CD4-positive, alpha-beta T cell treated with Interleukin-17A for 4 hours (primary cell): ENCODE measurements at regions not wholly inside any gene's neighbourhood (a gene's known extent, or its start where the extent isn't known, plus 50 kb on each side); places are given as distances from the start of the nearest gene placed in this dataset.
"Not testable (repeated sequence)": the region's sequence is repeated elsewhere in the genome, so short reads cannot be mapped to it uniquely, and the experiment has no call there.

Source experiments
- DNase-seq: peaks from one replicate; pipeline ENCODE4 v3.0.0-alpha.2; 2020; ENCODE audit warnings: mixed read lengths

DNA sequence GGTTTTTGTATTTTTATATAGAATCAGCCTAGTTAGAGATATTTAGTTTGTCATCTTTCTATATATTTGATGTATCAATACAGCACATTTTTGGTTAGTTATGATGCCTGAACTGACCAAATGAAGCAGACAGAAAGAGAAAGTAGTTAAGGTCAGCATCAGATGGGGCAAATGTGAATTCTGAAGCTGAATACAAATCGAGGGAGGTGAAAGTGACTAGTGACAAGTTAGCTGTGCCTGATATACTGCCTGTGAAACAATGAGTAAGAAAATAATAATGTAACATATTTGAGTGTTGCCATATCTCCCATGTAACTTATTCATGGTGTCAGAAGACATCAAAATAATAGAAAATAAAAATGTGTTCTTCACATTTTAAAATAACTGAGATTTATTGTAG lies 680.3 kb upstream of the SEMA6D start:
- DNase-seq, result no peak

DNA sequence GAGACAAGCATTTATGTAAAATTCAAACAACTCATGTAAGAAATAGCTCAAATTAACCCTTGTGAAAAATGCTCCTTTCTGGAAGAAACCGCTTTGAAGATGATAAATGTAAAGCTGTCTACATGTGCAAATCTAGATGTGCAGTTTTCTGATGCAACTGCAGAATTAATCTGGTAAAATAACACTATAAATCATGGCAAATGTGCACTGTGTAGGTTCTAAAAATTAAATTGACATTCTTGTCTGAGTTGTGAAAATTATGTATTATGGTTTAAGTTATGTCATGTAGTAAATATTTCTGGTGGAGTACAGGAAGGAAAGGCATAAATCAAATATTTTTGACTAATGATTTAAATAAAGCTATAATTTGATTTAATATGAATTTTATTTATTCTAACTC lies 678.1 kb upstream of the SEMA6D start:
- no peak for DNase-seq

DNA sequence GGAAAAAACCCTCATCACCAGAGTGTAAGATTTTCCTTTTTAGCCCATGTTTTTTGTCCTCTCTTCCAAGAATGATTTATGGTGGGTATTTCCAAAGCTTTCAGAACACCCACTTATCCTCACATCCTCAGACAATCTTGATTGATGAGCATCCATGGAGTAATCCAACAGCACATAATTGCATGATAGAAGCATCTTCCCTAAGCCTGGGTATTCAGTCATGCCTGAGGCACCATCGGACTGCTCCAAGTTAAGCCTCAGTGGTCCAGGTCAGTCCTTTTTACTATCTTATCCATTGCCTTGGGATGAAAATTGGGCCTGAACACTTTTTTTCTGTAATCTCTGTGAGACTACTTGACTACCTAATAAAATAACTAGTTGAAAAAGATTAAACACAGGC lies 676.0 kb upstream of the SEMA6D start:
- no peak for DNase-seq

DNA sequence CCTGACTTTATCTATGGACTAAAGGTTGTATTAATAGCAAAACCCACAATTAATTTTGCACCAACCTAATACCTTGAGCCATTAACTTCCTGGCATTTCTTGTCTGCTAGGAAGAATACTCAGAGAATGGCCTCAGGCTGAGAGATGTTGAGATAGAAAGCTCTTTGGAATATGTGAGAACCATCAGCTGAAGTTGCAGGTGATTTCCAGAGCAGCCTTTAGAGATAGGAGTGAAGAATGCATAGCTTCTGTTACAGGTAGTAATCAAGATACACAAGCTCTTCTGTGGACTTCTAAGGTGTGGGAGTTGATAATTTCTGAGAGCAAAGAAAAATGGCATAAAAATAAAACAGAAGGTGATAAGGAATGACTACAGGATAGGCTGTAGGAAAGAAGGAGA lies 669.3 kb upstream of the SEMA6D start:
- not testable (repeated sequence) for DNase-seq

DNA sequence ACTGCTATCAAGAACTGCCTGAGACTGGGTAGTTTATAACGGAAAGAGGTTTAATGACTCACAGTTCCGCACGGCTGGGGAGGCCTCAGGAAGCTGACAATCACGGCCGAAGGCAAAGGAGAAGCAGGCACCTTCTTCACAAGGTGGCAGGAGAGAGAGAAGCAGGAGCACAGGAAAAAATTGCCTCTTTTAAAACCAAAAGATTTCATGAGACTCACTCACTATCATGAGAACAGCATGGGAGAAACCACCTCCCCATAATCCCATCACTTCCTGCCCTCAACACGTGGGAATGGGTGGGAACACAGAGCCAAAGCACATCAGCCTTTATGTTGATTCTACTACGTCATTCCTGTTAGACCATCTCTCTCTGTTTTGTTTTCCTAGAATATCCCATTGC lies 650.9 kb upstream of the SEMA6D start:
- DNase-seq, result no peak

DNA sequence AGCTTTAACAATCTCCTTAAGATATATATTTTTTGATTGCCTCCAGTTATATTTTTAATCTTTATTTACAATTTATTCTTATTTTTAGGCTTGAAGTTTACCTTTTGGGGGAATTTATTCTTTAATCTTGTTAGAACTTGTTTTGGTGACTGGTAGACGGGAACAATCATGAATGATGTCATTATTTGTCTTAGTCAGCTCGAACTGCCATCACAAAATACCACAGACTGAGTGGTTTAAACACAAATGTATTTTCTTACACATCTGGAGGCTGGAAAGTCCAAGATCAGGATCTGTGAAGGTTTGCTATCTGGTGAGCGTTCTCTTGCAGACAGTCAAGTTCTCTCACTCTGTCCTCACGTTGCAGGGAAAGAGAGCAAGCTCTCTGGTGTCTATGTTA lies 639.5 kb upstream of the SEMA6D start:
- not testable (repeated sequence) for DNase-seq

DNA sequence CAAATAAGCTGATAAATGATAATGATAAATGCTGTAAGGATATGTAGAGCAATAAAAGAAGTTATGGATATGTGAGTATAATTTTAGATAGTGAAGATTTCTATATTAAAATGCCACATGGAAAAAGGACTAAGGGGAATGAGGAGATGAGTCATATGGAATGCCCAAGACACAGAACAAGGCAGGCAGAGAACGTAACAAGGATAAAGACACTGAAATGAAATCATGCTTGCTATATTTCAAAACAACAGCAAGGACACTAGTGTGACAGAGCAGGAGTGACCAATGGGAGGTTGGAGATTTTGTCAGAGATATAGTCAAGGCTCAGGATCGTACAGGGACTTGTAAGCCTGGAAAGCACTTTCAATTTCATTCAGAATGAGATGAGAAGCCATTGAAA lies 621.5 kb upstream of the SEMA6D start:
- no peak for DNase-seq

DNA sequence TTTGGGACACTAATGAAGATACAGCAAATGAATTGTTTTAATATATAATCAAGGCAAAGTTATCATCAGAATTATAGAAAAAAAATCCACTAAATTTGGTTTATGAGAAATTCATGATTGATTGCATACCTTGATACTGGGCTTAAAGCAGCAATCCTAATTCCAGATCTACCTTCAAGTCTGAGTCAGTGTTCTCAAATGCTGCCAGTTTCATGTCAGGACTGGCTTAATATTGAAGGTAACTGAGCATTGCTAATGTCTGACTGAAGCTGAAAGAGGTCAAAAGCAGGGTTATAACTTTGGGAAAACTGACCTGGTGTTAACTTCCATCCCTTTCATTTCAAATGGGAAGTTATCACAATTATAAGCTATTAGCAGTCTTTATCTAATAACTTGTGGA lies 618.8 kb upstream of the SEMA6D start:
- DNase-seq, result not testable (repeated sequence)

DNA sequence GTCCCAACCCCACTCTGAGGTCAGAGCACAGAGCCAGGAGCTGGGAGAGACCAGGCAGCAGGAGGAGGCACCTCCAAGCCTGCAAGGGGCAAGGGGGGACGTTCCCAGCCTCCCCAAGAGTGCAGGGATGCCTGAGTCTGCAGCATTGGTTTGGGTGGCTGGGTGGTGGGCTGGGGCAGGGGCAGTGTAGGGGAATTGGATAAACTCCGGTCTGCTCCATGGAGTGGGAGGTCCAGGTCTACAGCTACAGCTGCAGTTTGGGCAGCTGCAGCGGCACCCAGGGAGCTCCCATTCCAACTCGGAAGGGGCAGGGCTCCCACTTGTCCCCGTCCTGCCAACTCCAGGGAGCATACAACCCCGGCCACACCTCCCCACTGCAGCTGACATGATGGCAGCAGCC lies 617.5 kb upstream of the SEMA6D start:
- not testable (repeated sequence) for DNase-seq

DNA sequence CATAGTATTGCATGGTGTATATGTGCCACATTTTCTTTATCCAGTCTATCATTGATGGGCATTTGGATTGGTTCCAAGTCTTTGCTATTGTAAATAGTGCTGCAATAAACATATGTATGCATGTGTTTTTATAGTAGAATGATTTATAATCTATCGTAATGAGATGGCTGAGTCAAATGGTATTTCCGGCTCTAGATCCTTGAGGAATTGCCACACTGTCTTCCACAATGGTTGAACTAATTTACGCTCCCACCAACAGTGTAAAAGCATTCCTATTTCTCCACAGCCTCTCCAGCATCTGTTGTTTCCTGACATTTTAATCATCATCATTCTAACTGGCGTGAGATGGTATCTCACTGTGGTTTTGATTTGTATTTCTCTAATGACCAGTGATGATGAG lies 608.5 kb upstream of the SEMA6D start:
- DNase-seq, result not testable (repeated sequence)

DNA sequence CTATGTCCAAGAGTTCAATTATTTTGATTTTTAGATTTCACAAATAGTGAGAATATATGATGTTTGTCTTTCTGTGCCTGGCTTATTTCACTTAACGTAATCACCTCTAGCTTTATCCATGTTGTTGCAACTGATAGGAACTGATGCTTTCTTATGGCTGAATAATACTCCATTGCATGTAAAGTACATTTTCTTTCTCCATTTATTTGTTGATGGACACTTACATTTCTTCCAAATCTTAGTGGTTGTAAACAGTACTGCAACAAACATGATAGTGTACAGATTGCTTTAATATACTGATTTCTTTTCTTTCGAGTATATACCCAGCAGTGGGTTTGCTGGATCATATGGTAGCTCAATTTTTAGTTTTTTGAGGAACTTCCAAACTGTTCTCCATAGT lies 600.6 kb upstream of the SEMA6D start:
- no peak for DNase-seq

DNA sequence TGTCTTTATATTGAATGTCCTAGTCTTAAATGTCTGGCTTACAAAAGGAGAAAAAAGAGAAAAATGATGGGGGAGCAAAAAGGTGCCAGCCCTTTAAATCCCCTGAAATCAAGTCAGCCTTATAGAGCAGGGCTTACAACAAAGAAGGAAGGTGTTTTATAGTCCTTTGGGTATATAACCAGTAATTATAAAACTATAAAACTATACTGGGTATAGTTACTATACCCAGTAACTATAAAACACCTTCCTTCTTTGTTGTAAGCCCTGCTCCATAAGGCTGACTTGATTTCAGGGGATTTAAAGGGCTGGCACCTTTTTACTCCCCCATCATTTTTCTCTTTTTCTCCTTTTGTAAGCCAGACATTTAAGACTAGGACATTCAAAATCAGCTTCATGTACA lies 598.0 kb upstream of the SEMA6D start:
- DNase-seq, result no peak

DNA sequence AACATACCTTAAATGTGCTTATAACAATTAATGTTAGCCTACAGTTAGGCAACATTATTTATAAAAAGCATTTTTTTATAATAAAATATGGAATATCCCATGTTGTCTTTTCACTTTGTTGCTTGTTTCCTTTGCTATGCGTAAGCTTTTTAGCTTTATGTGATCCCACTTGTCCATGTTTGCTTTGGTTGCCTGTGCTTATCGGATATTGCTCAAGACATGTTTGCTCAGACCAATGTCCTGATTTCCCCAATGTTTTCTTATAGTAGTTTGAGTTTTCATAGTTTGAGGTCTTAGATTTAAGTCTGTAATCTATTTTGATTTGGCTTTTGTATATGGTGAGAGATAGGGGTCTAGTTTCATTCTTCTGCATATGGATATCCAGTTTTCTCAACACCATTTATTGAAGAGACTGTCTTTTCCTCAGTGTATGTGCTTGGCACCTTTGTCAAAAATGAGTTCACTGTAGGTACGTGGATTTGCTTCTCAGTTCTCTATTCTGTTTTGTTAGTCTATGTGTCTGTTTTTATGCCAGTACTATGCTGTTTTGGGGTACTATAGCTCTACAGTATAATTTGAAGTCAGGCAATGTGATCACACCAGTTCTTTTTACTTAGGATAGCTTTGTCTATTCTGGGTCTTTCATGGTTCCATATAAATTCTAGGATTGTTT lies 592.7 kb upstream of the SEMA6D start:
- DNase-seq, result no peak

DNA sequence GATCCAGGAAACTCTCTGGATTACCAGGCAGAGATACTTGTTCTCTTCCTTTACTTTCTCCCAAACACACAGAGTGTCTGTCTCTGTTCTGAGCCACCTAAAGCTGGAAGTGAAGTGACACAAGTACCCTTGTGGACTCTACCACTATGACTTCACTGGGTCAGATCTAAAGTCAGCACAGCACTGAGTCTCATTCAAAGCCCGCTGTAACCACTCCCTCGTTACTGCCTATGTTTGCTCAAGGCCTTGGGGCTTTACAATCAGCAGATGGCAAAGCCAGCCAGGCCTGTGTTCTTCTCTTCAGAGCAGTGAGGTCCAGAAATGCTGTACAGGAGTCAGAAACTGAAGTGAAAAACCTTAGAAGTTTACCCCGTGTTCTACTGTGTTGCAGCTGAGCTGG lies 588.3 kb upstream of the SEMA6D start:
- no peak for DNase-seq

DNA sequence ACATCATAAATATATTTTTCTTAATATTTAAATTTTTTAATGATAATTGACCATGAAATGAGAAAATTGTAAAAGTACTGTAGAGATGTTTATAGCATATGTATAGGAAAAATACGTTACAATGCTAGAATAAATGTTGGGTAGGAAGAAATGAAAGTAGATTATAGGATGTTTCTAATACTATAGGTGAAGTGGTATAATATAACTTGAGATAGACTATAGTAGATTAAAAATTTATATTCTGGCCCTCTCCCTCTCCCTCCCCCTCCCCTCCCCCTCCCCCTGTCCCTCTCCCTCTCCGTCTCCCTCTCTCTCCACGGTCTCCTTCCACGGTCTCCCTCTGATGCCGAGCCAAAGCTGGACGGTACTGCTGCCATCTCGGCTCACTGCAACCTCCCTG lies 585.9 kb upstream of the SEMA6D start:
- DNase-seq, result not testable (repeated sequence)

DNA sequence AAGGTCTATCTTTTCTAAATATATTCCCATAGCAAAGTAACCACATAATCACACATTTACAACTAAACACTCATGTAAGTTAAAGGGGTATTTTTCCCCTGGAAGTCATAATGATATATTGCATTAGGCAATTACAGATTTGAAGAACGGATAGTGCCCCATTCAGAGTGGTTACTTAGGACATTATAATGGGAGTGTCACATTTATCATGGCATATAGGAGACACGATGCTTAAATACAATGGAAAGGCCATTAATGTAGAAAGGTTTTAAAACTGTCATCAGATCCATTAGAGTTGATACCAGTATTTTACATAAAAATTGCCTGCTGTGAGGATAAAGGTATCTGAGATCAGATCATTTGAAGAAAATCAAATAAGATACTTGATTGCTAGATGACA lies 582.0 kb upstream of the SEMA6D start:
- DNase-seq, result no peak

DNA sequence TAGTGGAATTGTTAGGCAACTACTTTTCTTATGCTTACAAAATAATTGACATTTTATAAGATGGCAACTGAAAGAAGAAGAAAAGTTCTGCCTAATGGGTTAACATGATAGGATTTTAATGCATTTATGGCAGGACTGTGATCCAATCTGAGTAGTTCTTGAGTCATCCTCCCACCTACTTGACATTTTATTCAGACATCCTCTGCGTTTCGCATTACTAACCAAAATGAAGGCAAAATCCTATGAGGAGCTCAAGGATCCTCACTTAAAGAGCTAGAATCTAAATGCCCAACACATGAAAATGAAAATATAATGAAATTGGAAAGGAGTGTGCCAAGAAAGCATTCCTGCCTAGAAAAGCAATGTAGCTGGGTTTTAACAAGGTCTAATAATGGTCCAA lies 581.1 kb upstream of the SEMA6D start:
- no peak for DNase-seq

DNA sequence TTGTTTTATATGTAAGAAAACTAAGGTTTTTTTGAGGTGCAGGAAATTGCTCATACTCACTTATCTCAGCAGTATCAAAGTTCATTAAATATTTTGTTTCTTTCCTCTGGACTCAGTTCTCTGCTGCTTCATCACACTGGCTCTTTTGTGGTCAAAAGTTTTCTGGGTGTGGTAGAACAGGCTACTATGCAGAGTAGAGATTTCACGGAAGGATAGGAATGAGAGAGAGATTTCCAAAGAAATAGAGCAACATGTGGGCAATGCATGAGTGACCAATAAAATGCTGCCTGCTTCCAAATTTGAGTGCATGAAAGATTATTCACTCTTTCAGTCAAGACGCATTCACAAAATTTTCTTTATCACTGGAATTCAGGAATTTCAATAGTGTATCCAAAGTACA lies 577.3 kb upstream of the SEMA6D start:
- DNase-seq, result no peak

DNA sequence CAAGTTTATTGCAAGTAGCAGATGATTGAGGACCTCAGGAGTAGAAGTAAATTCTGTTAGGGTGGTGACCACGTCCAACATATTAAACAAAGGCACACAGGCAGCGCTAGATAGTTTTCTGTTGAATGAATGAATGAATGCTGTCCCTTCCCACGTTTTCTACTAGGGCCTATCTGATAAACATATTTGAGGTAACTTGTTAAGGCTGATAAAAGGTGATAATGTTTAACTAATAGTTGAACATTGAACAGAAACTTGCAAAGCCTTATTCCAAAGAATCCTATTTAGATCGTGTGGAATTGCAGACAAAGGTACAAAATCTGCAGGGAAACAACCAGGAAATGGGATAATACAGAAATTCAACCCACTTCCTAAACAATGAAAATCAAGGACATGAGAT lies 559.5 kb upstream of the SEMA6D start:
- no peak for DNase-seq

DNA sequence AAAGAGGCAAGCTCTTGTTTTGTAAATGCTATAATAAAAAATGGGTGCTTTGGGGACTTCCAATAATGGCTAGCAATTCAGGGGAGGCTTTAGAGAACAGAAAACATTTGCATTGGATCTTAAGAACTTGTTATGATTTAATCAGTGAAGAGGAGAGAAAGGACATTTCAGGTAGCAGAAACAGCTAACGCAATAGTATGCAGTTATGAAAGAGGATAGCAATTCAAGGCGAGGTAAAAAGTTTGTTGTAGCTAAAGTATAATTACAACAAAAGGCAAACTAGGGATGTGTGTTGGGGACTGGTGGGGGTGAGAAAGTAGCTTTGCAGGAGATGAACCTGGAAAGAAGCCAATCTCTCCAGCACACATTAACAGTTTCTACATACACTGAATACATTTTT lies 558.7 kb upstream of the SEMA6D start:
- no peak for DNase-seq

DNA sequence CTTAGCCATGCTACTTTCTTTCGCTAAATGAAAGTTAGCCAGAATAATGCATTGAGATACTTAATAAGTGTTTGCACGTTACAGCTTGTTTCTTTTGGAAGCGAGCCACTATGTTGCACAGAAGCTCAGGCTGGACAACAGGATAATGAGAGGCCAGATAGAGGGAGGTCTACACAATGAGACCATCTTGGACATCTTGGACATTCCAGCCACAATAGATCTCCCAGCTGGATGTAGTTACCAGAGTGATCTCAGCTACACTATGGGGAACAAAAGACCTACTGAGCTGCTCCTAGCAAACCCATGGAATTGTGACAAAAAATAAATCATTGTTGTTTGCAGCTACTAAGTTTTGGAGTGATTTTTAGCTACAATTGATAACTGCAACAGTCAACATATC lies 540.1 kb upstream of the SEMA6D start:
- DNase-seq, result no peak

DNA sequence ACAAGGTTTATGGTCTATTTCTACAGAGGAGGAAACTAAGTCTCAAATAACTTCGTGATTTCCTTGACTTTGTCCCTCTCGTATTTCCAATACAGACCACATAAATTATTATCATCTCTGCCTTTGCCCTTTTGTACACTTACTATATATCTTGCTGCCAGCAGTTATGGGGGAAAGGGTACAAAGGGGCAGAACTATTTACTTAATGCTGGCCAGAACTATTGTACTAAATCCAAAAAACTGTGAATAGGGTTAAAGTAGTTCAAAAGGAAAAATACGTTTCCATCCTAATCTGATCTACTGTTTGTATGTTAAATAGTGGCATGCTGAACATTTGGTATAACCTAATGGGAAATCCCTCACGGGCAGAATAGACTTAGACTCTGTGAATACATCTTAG lies 537.3 kb upstream of the SEMA6D start:
- DNase-seq, result no peak

DNA sequence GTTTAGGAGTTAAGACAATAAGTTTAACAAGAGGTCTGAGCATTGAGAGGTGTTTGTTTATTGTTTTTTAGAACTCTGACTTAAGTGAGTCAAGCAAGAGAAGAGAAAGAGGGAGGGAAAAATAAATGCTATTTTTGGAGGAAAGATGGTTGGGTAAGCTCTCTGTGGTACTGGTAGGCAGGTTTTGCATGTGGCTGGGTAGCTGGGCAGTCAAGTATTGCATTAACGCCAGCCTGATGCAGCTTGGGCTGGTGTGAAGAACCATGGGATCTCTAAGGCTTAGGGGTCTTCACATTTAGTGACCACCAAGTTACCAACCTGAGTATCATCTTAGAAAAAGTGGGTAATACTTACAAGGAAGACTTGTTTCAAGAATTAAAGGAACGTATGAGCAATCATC lies 534.5 kb upstream of the SEMA6D start:
- no peak for DNase-seq

DNA sequence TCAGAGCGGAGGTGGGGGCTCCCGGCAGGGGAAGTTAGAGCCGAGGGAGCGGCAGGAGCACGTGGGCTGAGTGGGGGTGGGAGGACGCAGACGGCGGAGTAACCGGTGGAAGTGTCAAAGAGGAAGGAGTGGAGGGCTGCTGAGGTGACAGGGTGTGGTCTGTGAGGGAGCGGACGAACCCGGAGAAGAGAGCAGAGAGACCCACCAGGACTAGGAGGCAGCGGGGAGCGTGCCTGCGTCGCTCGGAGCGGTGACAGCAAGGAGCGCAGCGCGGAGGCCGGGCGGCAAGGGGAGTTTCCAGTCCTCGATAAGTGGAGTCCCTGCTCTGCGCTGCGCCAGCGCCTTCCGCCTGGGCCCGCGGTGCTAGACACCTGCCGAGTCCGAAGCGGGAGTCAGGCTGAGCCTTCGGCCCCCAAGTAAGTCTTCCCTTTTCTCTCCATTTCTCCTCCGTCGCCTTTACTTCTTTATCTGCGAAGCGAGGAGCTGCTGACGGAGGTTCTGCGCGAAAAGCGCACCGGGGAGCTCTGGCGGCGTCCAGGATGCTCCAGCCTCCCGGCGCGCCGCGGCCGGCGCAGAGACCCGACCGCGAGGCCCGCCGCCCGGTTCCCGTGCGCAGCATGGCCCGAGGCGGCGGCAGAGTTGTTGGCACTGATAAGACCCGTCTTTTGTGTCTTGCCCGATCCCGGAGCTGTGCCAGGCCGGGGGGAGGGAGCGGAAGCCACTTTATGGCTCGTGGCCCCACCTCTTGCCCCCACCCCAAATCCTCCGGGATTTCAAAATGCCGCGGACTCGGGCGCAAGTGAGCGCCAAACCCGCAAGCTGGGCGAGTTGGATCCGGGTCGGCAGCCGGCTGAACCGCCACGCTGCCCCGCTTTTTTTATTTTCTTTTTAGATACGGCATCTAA lies 533.0 kb upstream of the SEMA6D start:
- no peak for DNase-seq
